HCT116 (cell line): ENCODE measurements at regions not wholly inside any gene's neighbourhood (a gene's known extent, or its start where the extent isn't known, plus 50 kb on each side); places are given as distances from the start of the nearest gene placed in this dataset.

Experiments
- ATAC-seq: fragments of 200-7000 bp; cut with Tn5 transposase; 2 replicates; pipeline ENCODE4 v1.9.1; 2020; ENCODE audit warnings: mild to moderate bottlenecking, moderate library complexity
- BruUV-seq: library from RNA; stranded (reverse); fragments of 400-500 nt; replicated peaks from 2 replicates; lab custom pipeline; 2021; lab: Mats Ljungman, UMichigan
- CTCF ChIA-PET: fragments of 300-600 bp; sonication (Branson Sonifier 250); formaldehyde crosslinking; loops from one replicate; lab custom pipeline; 2021; ENCODE audit warnings: antibody characterized with exemption; lab: Charles Lee
- POLR2A ChIA-PET: fragments of 300-600, 350-600 bp; sonication (Branson Sonifier 250); formaldehyde crosslinking; loops from one replicate; lab custom pipeline; 2021; ENCODE audit warnings: antibody characterized with exemption; lab: Charles Lee
- RAD21 ChIA-PET, 2 experiments: fragments of 300-600 bp; sonication (Branson Sonifier 250); formaldehyde crosslinking; loops; one replicate each; lab custom pipeline; 2023; ENCODE audit warnings: low total read pairs in 2 of 2; ENCODE audit not compliant: uncharacterized antibody in 2 of 2, unreplicated experiment in 2 of 2, low non-redundant PET in 1 of 2; lab: Charles Lee
- DNase-seq: peaks from one replicate; pipeline ENCODE4 v3.0.0-alpha.2; 2010; ENCODE audit warnings: low read depth, low spot score
- H2AFZ ChIP-seq: fragments of 200-600 bp; shearing (Covaris generic), sonication (generic); 2 replicates; pipeline ENCODE4 v1.6.1; 2017; ENCODE audit warnings: low read depth, mixed run types, mixed read lengths, antibody characterized with exemption, low read length; ENCODE audit not compliant: poor library complexity, severe bottlenecking
- H3K27ac ChIP-seq: 2 replicates; pipeline ENCODE4 v1.5.1; 2012; ENCODE audit warnings: low read depth, low read length
- H3K27me3 ChIP-seq: fragments of 200-600 bp; sonication (generic); 2 replicates; pipeline ENCODE4 v1.6.1; 2016; ENCODE audit warnings: mixed run types, low read length, mixed read lengths; ENCODE audit not compliant: insufficient read depth
- H3K36me3 ChIP-seq, 2 experiments: fragments of 200-500 bp in 1 of 2; fragments of 200-600 bp in 1 of 2; sonication (Bioruptor generic) in 1 of 2; sonication (generic) in 1 of 2; 2 replicates each; pipeline versions ENCODE4 v1.5.1 to v1.6.1; 2014 to 2016; ENCODE audit warnings: low read length in 2 of 2, inconsistent platforms in 1 of 2, mixed read lengths in 1 of 2, mixed run types in 1 of 2; ENCODE audit not compliant: insufficient read depth in 2 of 2, control insufficient read depth in 1 of 2
- H3K4me1 ChIP-seq, 2 experiments: fragments of 200-600 bp in 1 of 2; sonication (generic) in 1 of 2; 2 replicates each; pipeline versions ENCODE4 v1.5.1 to v1.6.1; 2012 to 2017; ENCODE audit warnings: low read length in 2 of 2, inconsistent platforms in 1 of 2, mild to moderate bottlenecking in 1 of 2, mixed read lengths in 1 of 2, mixed run types in 1 of 2, moderate library complexity in 1 of 2; ENCODE audit not compliant: insufficient read depth in 2 of 2, control insufficient read depth in 1 of 2
- H3K4me2 ChIP-seq: fragments of 200-600 bp; sonication (generic); 2 replicates; pipeline ENCODE4 v1.6.1; 2017; ENCODE audit warnings: mixed run types, low read length, mixed read lengths
- H3K4me3 ChIP-seq, 2 experiments: fragments of 200-600 bp in 1 of 2; sonication (generic) in 1 of 2; replicated peaks in 1 of 2; 2 replicates each; pipeline ENCODE4 v1.5.1; 2011 to 2016; ENCODE audit warnings: low read length in 2 of 2, control low read depth in 1 of 2, low read depth in 1 of 2, mild to moderate bottlenecking in 1 of 2, mixed read lengths in 1 of 2, mixed run types in 1 of 2
- H3K79me2 ChIP-seq: fragments of 200-600 bp; sonication (generic); 2 replicates; pipeline ENCODE4 v1.6.1; 2017; ENCODE audit warnings: mild to moderate bottlenecking, mixed run types, low read length, moderate library complexity, mixed read lengths; ENCODE audit not compliant: insufficient read depth
- H3K9ac ChIP-seq: fragments of 200-600 bp; sonication (generic); 2 replicates; pipeline ENCODE4 v1.6.1; 2016; ENCODE audit warnings: low read length, mixed read lengths
- H3K9me2 ChIP-seq: fragments of 200-600 bp; sonication (generic), shearing (Covaris generic); 2 replicates; pipeline ENCODE4 v1.6.1; 2017; ENCODE audit warnings: mixed run types, mild to moderate bottlenecking, moderate library complexity; ENCODE audit not compliant: insufficient read depth
- H3K9me3 ChIP-seq, 2 experiments: fragments of 200-500 bp in 1 of 2; fragments of 200-600 bp in 1 of 2; sonication (Bioruptor generic) in 1 of 2; sonication (generic) in 1 of 2; 2 replicates each; pipeline ENCODE4 v1.6.1; 2014 to 2017; ENCODE audit warnings: low read length in 2 of 2, mixed read lengths in 2 of 2, inconsistent platforms in 1 of 2, low read depth in 1 of 2, mild to moderate bottlenecking in 1 of 2, mixed run types in 1 of 2, moderate library complexity in 1 of 2; ENCODE audit not compliant: control insufficient read depth in 1 of 2, insufficient read depth in 1 of 2
- H4K20me1 ChIP-seq: fragments of 200-600 bp; sonication (generic), shearing (Covaris generic); 2 replicates; pipeline ENCODE4 v1.6.1; 2017; ENCODE audit warnings: mixed run types, mild to moderate bottlenecking, moderate library complexity; ENCODE audit not compliant: insufficient read depth
- ATF3 ChIP-seq: IDR thresholded peaks from 2 replicates; pipeline ENCODE4 v1.6.1; 2012
- CBX3 ChIP-seq: IDR thresholded peaks from 2 replicates; pipeline ENCODE4 v1.6.1; 2012; ENCODE audit warnings: low read depth
- CTCF ChIP-seq, 3 experiments: fragments of 200-600 bp in 1 of 3; sonication (generic) in 1 of 3; IDR thresholded peaks in 2 of 3; conservative IDR thresholded peaks in 1 of 3; 2 replicates each; pipeline ENCODE4 v1.5.1; 2012 to 2017; ENCODE audit warnings: low read depth in 2 of 3, low read length in 2 of 3, antibody characterized with exemption in 1 of 3, borderline replicate concordance in 1 of 3, control low read depth in 1 of 3, mild to moderate bottlenecking in 1 of 3, mixed read lengths in 1 of 3, mixed run types in 1 of 3, moderate library complexity in 1 of 3; ENCODE audit not compliant: insufficient read depth in 1 of 3
- EGR1 ChIP-seq: IDR thresholded peaks from 2 replicates; pipeline ENCODE4 v1.6.1; 2012; ENCODE audit warnings: low read depth
- ELF1 ChIP-seq: IDR thresholded peaks from 2 replicates; pipeline ENCODE4 v1.6.1; 2012; ENCODE audit warnings: low read depth, borderline replicate concordance
- EZH2 ChIP-seq: fragments of 200-600 bp; sonication (generic); IDR thresholded peaks from 2 replicates; pipeline ENCODE4 v1.6.1; 2017; ENCODE audit warnings: antibody characterized with exemption, mixed run types
- EZH2phosphoT487 ChIP-seq: fragments of 200-600 bp; IDR thresholded peaks from 2 replicates; pipeline ENCODE4 v1.6.1; 2018; ENCODE audit warnings: antibody characterized with exemption, borderline replicate concordance
- FOSL1 ChIP-seq: IDR thresholded peaks from 2 replicates; pipeline ENCODE4 v1.6.1; 2012; ENCODE audit warnings: low read depth
- MAX ChIP-seq: IDR thresholded peaks from 2 replicates; pipeline ENCODE4 v1.6.1; 2012
- SIN3A ChIP-seq: IDR thresholded peaks from 2 replicates; pipeline ENCODE4 v1.6.1; 2012; ENCODE audit warnings: low read depth
- SRF ChIP-seq: IDR thresholded peaks from 2 replicates; pipeline ENCODE4 v1.6.1; 2012; ENCODE audit warnings: low read depth
- TCF7L2 ChIP-seq: IDR thresholded peaks from 2 replicates; pipeline ENCODE4 v1.7.0; 2011; ENCODE audit warnings: borderline replicate concordance, inconsistent platforms; ENCODE audit not compliant: insufficient read depth, insufficient read length; ENCODE audit errors: extremely low read depth
- YY1 ChIP-seq: IDR thresholded peaks from 2 replicates; pipeline ENCODE4 v1.6.1; 2011; ENCODE audit warnings: low read length, low read depth, moderate library complexity, mild to moderate bottlenecking; ENCODE audit not compliant: insufficient replicate concordance; ENCODE audit errors: extremely low read depth
- ZFX ChIP-seq: fragments of 450-650 bp; IDR thresholded peaks from 2 replicates; pipeline ENCODE4 v1.6.1; 2017
- ZNF274 ChIP-seq: fragments of 200-500 bp; sonication (Bioruptor generic); IDR thresholded peaks from 2 replicates; pipeline ENCODE4 v1.6.1; 2014; ENCODE audit warnings: mild to moderate bottlenecking, low read depth, low read length, inconsistent platforms
- intact Hi-C: fragments of 100-400 bp; cut with micrococcal nuclease; formaldehyde crosslinking; loops from 2 replicates; pipeline ENCODE4 v1.10.0; 2022

GRCh38 chr5:89133129-89133528 is 250.1 kb upstream of the MEF2C start:
- CTCF ChIA-PET = no interaction called here
- no peaks in the 10 kb centered on the region for H3K36me3 ChIP-seq
- no peak overlapping the region for H2AFZ ChIP-seq
- DNase-seq = no peak
- no peak overlapping the region for H3K4me2 ChIP-seq
- intact Hi-C loops = no loop called here
- no peaks in the 10 kb centered on the region for H3K79me2 ChIP-seq
- no peak overlapping the region for H3K27ac ChIP-seq
- BruUV-seq = no TSS peak
- no peak overlapping the region for H3K9ac ChIP-seq
- TF ChIP-seq ATF3 (no peak), ZNF274 (no peak), ZFX (no peak), CBX3 (no peak), TCF7L2 (no peak), MAX (no peak), YY1 (no peak), ELF1 (no peak), FOSL1 (no peak), EZH2 (no peak), EZH2phosphoT487 (no peak), EGR1 (no peak), SIN3A (no peak), SRF (no peak), CTCF (IDR thresholded peaks at IDR 0.05 in 2 of 3, conservative IDR thresholded peaks at IDR 0.05 in 1 of 3; ENCODE audit: borderline replicate concordance in 1 of 3, insufficient read depth in 1 of 3, low read depth in 2 of 3, low read length in 2 of 3) (no peak)
- TF ChIP-seq, all 23 proteins: peak for 0
- H3K27me3 ChIP-seq = no peaks in the 10 kb centered on the region
- RAD21 ChIA-PET = no interaction called here
- POLR2A ChIA-PET = no interaction called here
- no peak for ATAC-seq
- no peaks in the 10 kb centered on the region for H3K4me1 ChIP-seq
- H3K4me3 ChIP-seq = no peak overlapping the region
- no peaks in the 10 kb centered on the region; the same call in 1 of the 2 replicates for H3K9me2 ChIP-seq
- no peaks in the 10 kb centered on the region for H4K20me1 ChIP-seq
- H3K9me3 ChIP-seq = no peaks in the 10 kb centered on the region
